Body of pancreas (tissue), 4 donors: ENCODE measurements at regions not wholly inside any gene's neighbourhood (a gene's known extent, or its start where the extent isn't known, plus 50 kb on each side); places are given as distances from the start of the nearest gene placed in this dataset.

ENCODE experiments used
- POLR2A ChIP-seq, 3 donors: fragments of 450-650 bp; IDR thresholded peaks; one replicate each; pipeline ENCODE4 v1.6.1; 2016; ENCODE audit warnings: antibody characterized with exemption in 3 of 3, mild to moderate bottlenecking in 2 of 3
- TF ChIP-seq, protein P1 (sequence below), 7 experiments: fragments of 450-650 bp in 4 of 7; fragments of 200-600 bp in 3 of 7; sonication (generic) in 3 of 7; IDR thresholded peaks; one replicate each; pipeline ENCODE4 v1.5.1; 2016 to 2019; ENCODE audit warnings: antibody characterized with exemption in 7 of 7

DNA sequence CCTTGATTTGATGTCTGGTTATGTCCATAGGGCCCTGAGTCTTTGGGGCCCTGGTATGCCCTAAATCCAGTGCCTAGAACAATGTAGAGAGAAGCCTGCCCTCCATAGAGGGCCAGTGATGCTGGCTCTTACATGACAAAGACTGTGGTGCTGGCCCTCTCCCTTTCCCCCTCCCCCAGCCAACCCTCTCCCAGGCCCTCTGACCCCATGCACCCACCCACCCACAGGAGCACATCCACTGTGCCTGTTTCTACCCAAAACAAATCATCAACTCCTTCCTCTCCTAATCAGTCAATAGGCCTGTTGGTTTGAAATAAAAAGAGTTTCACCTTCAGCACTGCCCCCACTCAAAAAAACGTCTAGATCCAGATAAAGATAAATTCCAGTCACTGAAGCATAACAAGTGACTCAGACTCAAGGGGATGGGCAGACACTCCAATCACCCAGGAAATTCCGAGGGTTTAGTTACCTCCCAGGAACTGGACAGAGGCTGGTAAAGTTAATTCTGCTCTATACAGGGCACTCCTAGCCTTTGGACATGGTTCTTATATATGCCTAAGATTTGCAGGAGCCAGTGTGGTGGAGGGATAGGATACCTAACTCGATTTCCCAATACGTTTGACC is 144.8 kb upstream of the VANGL1 start:
- TF ChIP-seq, protein P1, sequence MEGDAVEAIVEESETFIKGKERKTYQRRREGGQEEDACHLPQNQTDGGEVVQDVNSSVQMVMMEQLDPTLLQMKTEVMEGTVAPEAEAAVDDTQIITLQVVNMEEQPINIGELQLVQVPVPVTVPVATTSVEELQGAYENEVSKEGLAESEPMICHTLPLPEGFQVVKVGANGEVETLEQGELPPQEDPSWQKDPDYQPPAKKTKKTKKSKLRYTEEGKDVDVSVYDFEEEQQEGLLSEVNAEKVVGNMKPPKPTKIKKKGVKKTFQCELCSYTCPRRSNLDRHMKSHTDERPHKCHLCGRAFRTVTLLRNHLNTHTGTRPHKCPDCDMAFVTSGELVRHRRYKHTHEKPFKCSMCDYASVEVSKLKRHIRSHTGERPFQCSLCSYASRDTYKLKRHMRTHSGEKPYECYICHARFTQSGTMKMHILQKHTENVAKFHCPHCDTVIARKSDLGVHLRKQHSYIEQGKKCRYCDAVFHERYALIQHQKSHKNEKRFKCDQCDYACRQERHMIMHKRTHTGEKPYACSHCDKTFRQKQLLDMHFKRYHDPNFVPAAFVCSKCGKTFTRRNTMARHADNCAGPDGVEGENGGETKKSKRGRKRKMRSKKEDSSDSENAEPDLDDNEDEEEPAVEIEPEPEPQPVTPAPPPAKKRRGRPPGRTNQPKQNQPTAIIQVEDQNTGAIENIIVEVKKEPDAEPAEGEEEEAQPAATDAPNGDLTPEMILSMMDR (IDR thresholded peaks at IDR 0.05) = no peak
- no peak for TF ChIP-seq POLR2A (IDR thresholded peaks at IDR 0.05)
